Cardiac fibroblast (primary cell): ENCODE measurements at regions not wholly inside any gene's neighbourhood (a gene's known extent, or its start where the extent isn't known, plus 50 kb on each side); places are given as distances from the start of the nearest gene placed in this dataset.

Experiments
- DNase-seq, 2 donors: peaks; one replicate each; pipeline versions ENCODE4 v3.0.0 to v3.0.0-alpha.2; 2010; ENCODE audit warnings: low read depth in 2 of 2
- H3K4me3 ChIP-seq, 2 donors: replicated peaks in 1 of 2; 1 replicate in 1 of 2; 2 replicates in 1 of 2; pipeline ENCODE4 v1.5.1; 2011; ENCODE audit warnings: low read depth in 2 of 2, low read length in 2 of 2, mild to moderate bottlenecking in 2 of 2, moderate library complexity in 1 of 2
- TF ChIP-seq, protein P1 (sequence below): IDR thresholded peaks from one replicate; pipeline ENCODE4 v1.5.1; 2011; ENCODE audit warnings: low read depth, mild to moderate bottlenecking, low read length, inconsistent platforms

DNA sequence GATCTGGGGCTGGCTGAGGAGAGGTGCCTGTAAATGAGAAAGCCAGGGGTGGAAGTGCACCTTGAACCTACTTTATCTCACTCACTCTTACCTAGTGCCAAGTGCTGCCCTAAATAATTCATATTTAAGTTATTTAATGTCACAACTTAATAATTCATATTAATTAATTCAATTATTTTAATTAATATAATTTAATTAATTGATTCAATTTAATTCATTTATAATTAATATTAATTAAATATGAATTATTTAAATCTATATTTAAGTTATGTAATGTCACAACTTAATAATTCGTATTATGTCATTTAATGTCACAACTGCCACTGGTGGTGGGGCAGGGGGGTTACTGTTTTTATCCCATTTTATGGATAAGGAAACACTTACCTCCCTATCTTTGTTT, 361.6 kb upstream of the RUNX1 start:
- TF ChIP-seq, protein P1, sequence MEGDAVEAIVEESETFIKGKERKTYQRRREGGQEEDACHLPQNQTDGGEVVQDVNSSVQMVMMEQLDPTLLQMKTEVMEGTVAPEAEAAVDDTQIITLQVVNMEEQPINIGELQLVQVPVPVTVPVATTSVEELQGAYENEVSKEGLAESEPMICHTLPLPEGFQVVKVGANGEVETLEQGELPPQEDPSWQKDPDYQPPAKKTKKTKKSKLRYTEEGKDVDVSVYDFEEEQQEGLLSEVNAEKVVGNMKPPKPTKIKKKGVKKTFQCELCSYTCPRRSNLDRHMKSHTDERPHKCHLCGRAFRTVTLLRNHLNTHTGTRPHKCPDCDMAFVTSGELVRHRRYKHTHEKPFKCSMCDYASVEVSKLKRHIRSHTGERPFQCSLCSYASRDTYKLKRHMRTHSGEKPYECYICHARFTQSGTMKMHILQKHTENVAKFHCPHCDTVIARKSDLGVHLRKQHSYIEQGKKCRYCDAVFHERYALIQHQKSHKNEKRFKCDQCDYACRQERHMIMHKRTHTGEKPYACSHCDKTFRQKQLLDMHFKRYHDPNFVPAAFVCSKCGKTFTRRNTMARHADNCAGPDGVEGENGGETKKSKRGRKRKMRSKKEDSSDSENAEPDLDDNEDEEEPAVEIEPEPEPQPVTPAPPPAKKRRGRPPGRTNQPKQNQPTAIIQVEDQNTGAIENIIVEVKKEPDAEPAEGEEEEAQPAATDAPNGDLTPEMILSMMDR, result no peak
- H3K4me3 ChIP-seq, result no peak overlapping the region
- DNase-seq, result no peak

DNA sequence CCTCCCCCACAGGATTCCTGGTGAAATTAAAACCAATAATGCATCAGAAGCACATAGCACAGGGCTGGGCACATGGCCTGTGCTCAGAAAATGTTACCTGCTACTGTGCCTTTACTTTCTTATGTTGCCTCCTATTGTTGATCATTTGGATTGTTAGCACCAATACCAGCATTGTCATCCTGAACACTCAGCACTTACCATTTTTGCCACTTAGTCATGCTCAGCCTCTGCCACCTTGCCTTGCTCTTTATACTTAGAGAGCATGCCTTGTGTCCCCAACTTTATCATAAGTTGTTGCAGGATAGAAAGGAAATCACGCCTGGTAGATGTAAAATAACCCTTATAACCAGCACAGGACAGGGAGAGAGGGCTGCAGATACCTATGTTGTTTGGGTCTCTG, 361.0 kb upstream of the RUNX1 start:
- TF ChIP-seq, protein P1, result no peak
- DNase-seq, result no peak
- H3K4me3 ChIP-seq, result no peak overlapping the region

DNA sequence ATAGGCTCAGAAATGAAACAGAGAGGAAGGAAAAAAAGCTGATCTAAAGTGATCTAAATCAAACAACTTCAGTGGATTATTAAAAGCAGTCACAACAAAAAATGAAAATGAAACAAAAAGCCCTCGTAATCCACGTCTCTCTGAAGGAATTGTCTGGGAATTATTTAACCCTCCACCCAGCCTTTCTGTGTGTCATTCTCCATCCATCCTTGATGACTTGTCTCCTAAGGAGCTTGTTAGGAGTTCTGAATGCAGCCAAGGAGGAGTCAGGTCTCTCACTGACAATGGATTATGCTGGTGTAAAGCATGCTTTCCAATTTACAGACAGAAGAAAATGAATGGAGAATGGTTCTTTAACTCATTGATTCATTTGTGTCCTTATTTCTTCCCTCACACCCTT, 359.3 kb upstream of the RUNX1 start:
- TF ChIP-seq, protein P1, result no peak
- no peak overlapping the region for H3K4me3 ChIP-seq
- peak in 1 of 2 donors; percentile 53 for DNase-seq

DNA sequence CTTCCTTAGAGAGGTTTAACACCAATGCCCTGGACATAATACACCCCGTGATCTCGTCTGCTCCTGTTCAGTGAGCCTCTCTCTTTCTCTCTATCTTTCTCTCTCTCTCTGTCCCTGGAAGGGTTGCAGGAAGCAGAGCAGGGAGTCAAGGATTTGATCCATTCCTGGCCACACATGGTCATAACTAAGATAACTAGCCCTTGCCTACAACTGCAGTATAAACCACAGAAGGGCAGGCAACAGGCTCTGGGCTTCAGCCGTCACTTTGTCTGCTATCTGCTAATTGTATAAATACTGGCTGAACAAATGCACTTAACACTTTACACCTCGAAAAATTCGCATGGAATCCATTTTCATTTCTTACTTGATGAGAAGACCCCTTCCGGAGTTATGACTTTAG, 357.5 kb upstream of the RUNX1 start:
- DNase-seq, result no peak
- TF ChIP-seq, protein P1, result no peak
- H3K4me3 ChIP-seq, result no peak overlapping the region

DNA sequence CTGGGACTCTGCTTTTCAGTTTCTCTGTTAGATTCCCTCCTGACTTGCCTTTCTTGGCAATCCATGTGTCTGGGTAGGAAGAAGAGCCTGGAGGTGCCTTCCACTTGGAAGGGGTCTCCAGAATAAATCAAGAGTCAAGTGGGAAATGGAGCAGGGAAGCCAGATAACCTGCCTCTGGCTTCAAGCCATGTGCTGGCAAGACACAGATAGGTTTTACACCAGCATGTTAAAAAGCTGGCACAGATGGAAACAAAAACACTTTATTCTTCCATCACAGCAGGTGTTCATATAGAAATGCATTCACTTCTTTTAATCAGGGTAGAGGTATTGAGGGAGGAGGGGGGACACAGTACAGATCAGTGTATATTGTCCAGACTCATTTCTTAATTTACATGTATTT, 356.9 kb upstream of the RUNX1 start:
- no peak for DNase-seq
- TF ChIP-seq, protein P1, result no peak
- H3K4me3 ChIP-seq, result no peak overlapping the region

DNA sequence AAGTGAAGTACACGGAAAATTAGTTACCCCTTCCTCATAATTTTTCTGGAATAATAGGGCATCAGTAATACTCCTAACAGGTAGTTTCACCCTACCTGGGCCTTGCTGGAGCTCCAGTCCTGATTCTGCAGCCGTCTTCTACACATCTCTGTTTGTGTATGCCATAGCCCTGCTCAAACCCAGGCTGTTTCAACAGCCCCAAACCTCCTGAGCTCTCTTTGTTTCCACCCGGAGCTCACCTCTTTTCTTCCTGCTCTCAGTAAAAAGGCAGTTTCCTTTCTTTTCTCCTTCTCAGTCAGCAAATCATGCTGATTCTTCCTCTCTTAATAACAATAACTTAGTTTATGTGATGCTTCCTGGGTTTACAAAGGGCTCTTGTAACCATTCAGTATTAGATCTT, 355.1 kb upstream of the RUNX1 start:
- no peak for DNase-seq
- H3K4me3 ChIP-seq, result no peak overlapping the region
- TF ChIP-seq, protein P1, result no peak

DNA sequence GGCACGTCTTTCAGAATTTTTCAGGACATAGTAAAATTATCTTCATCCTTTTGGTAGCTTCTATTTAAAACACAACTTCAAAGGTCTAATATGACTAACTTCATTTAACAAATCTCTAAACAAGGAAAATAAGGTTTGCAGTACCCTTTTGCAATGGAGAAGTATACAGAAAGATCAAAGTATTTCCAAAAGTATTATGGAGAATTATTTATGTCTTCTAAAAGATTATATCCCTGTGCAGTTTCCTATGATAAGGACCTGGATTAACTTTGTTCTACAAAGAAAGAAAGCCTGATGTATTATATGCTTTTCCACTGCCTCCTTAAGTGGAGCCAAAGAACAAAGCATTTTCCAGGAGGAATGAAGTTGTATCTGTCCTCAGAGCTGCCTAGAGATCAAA, 353.0 kb upstream of the RUNX1 start:
- DNase-seq, result no peak
- TF ChIP-seq, protein P1, result no peak
- H3K4me3 ChIP-seq, result no peak overlapping the region
